GM12892 (cell line): ENCODE measurements at regions not wholly inside any gene's neighbourhood (a gene's known extent, or its start where the extent isn't known, plus 50 kb on each side); places are given as distances from the start of the nearest gene placed in this dataset.

Experiments used
- POLR2A ChIP-seq: IDR thresholded peaks from 2 replicates; pipeline ENCODE4 v1.6.1; 2011; ENCODE audit warnings: low read depth, low read length, control low read depth
- POLR2AphosphoS5 ChIP-seq: IDR thresholded peaks from 2 replicates; pipeline ENCODE4 v1.6.1; 2011; ENCODE audit warnings: low read depth, low read length, control low read depth
- TAF1 ChIP-seq: IDR thresholded peaks from 2 replicates; pipeline ENCODE4 v1.6.1; 2011; ENCODE audit warnings: low read depth, mild to moderate bottlenecking, control low read depth, low read length, borderline replicate concordance

- TF ChIP-seq POLR2AphosphoS5 (no peak), TAF1 (no peak), POLR2A (no peak)
Observed at GRCh38 chr5:107215611-107216010, 455.1 kb downstream of the EFNA5 start.
